Limb (tissue), 2 donors: ENCODE measurements at regions not wholly inside any gene's neighbourhood (a gene's known extent, or its start where the extent isn't known, plus 50 kb on each side); places are given as distances from the start of the nearest gene placed in this dataset.
A peak's percentile ranks its signal among the peaks of the same experiment; 100 is the strongest.
"Not testable (repeated sequence)": the region's sequence is repeated elsewhere in the genome, so short reads cannot be mapped to it uniquely, and the experiment has no call there.

Source experiments
- DNase-seq, 2 donors: peaks; one replicate each; pipeline ENCODE4 v3.0.0-alpha.2; 2016; ENCODE audit errors: extremely low spot score in 2 of 2

GRCh38 chr21:17738176-17738953 is 80.8 kb downstream of the C21orf91 start:
- no peak for DNase-seq

GRCh38 chr21:17736072-17736471 is 83.1 kb downstream of the C21orf91 start:
- DNase-seq = no peak

- no peak for DNase-seq
Measured at GRCh38 chr21:17733209-17733608, 85.9 kb downstream of the C21orf91 start.

GRCh38 chr21:17732306-17732705 is 86.8 kb downstream of the C21orf91 start:
- DNase-seq = no peak

GRCh38 chr21:17731554-17731953 is 87.6 kb downstream of the C21orf91 start:
- DNase-seq = no peak

- DNase-seq = no peak
Measured at GRCh38 chr21:17730782-17731181, 88.4 kb downstream of the C21orf91 start.

GRCh38 chr21:17729455-17729854 is 89.7 kb downstream of the C21orf91 start:
- DNase-seq = no peak

GRCh38 chr21:17727361-17727760 is 91.8 kb downstream of the C21orf91 start:
- no peak for DNase-seq

- no peak for DNase-seq
Measured at GRCh38 chr21:17726047-17726829, 92.9 kb downstream of the C21orf91 start.

GRCh38 chr21:17725339-17725738 is 93.8 kb downstream of the C21orf91 start:
- DNase-seq = no peak

- no peak for DNase-seq
Measured at GRCh38 chr21:17712887-17713286, 100.2 kb upstream of the BTG3 start.

- no peak for DNase-seq
Measured at GRCh38 chr21:17711896-17712295, 99.2 kb upstream of the BTG3 start.

- no peak for DNase-seq
Measured at GRCh38 chr21:17709266-17709611, 96.5 kb upstream of the BTG3 start.

GRCh38 chr21:17708522-17709265 is 96.0 kb upstream of the BTG3 start:
- DNase-seq = no peak

GRCh38 chr21:17699524-17700189 is 87.0 kb upstream of the BTG3 start:
- DNase-seq = no peak

GRCh38 chr21:17697473-17697872 is 84.8 kb upstream of the BTG3 start:
- DNase-seq = no peak

- DNase-seq = not testable (repeated sequence)
Measured at GRCh38 chr21:17694416-17694815, 81.7 kb upstream of the BTG3 start.

- DNase-seq = no peak
Measured at GRCh38 chr21:17693801-17694200, 81.1 kb upstream of the BTG3 start.

GRCh38 chr21:17690078-17690494 is 77.4 kb upstream of the BTG3 start:
- DNase-seq = no peak

- peak in 1 of 2 donors; percentile 78 for DNase-seq
Measured at GRCh38 chr21:17688912-17689874, 76.5 kb upstream of the BTG3 start.
